ENCODE measurements at regions not wholly inside any gene's neighbourhood (a gene's known extent, or its start where the extent isn't known, plus 50 kb on each side); places are given as distances from the start of the nearest gene placed in this dataset.

DNA sequence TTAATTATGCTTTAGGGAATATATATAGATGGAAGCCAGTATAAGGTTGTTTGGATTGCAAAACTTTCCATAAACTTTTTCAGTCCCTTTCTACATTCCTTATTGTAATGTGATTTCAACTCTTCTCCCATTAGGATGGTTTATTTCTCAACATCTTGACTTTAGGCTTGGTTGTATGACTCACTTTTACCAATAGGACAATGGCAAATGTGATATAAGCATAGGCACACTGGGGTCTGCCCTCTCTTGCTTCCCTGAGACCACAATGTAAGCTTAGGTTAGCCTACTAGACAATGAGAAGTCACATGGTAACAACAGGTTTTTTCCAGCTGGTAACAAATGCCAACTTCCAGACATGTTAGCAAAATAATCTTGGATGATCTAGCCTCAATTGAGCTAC, 163.3 kb upstream of the RBPJ start:
- H2BK15ac ChIP-seq (ENCODE audit: low read length) = no peak overlapping the region
- no peaks in the 10 kb centered on the region for H3K79me2 ChIP-seq (ENCODE audit: control insufficient read depth in 1 of 2, insufficient read depth in 2 of 2, low read length in 2 of 2)
- H2BK120ac ChIP-seq (replicated peaks; ENCODE audit: low read depth, low read length) = no peak overlapping the region
- H3K23ac ChIP-seq (ENCODE audit: insufficient read length) = no peak overlapping the region
- CTCF ChIA-PET (ENCODE audit: partially characterized antibody) = interaction anchor here (0.9 to 1.1 kb wide), 2 partner anchors 42 to 79 kb away, joined by 3 read pairs; no protein-coding TSS in a partner anchor
- H3K9me3 ChIP-seq (ENCODE audit: insufficient read depth in 2 of 2, low read depth in 1 of 2, low read length in 1 of 2) = no peaks in the 10 kb centered on the region
- H4K20me1 ChIP-seq (replicated peaks in 1 of 2; ENCODE audit: control insufficient read depth in 1 of 2, insufficient read depth in 2 of 2, low read length in 2 of 2) = no peaks in the 10 kb centered on the region
- no peaks in the 10 kb centered on the region for H3K23me2 ChIP-seq (ENCODE audit: low read depth, low read length)
- H2AK5ac ChIP-seq (ENCODE audit: low read depth, low read length) = no peak overlapping the region
- H4K8ac ChIP-seq (ENCODE audit: extremely low read depth, insufficient read depth, low read length) = no peak overlapping the region
- H3K14ac ChIP-seq (ENCODE audit: insufficient read length) = no peak overlapping the region
- H2BK5ac ChIP-seq (ENCODE audit: low read depth, low read length) = no peak overlapping the region
- H3K56ac ChIP-seq (replicated peaks; ENCODE audit: insufficient read length, low read depth, low read length) = no peak overlapping the region
- H3K4me1 ChIP-seq (replicated peaks in 1 of 4; ENCODE audit: control insufficient read depth in 3 of 4, insufficient read depth in 4 of 4, low read length in 3 of 4) = no peaks in the 10 kb centered on the region
- no peak overlapping the region for H4K5ac ChIP-seq (ENCODE audit: insufficient read length, low read depth, low read length)
- no peak overlapping the region for H3K18ac ChIP-seq (ENCODE audit: extremely low read depth, low read length)
- no peak for DNase-seq (ENCODE audit: low read depth in 1 of 2, low spot score in 2 of 2)
- no peak for TF ChIP-seq POLR2AphosphoS5 (IDR thresholded peaks at IDR 0.05; ENCODE audit: low read depth, low read length)
- TF ChIP-seq RFX5 (IDR thresholded peaks at IDR 0.05; ENCODE audit: borderline replicate concordance, low read depth, low read length) = no peak
- TF ChIP-seq SP1 (IDR thresholded peaks at IDR 0.05; ENCODE audit: low read depth, low read length) = no peak
- no peak for TF ChIP-seq FOSL1 (IDR thresholded peaks at IDR 0.05; ENCODE audit: insufficient read depth, low read depth, low read length)
- no peak for TF ChIP-seq CTBP2 (IDR thresholded peaks at IDR 0.05; ENCODE audit: borderline replicate concordance, insufficient read depth, insufficient read length, low read length)
- TF ChIP-seq JUND (IDR thresholded peaks at IDR 0.05; ENCODE audit: low read length) = no peak
- no peak for TF ChIP-seq TAF1 (IDR thresholded peaks at IDR 0.05; ENCODE audit: low read depth, low read length)
- TF ChIP-seq, protein P1, sequence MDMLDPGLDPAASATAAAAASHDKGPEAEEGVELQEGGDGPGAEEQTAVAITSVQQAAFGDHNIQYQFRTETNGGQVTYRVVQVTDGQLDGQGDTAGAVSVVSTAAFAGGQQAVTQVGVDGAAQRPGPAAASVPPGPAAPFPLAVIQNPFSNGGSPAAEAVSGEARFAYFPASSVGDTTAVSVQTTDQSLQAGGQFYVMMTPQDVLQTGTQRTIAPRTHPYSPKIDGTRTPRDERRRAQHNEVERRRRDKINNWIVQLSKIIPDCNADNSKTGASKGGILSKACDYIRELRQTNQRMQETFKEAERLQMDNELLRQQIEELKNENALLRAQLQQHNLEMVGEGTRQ (IDR thresholded peaks at IDR 0.05; ENCODE audit: low read length) = no peak
- TF ChIP-seq, protein P2, sequence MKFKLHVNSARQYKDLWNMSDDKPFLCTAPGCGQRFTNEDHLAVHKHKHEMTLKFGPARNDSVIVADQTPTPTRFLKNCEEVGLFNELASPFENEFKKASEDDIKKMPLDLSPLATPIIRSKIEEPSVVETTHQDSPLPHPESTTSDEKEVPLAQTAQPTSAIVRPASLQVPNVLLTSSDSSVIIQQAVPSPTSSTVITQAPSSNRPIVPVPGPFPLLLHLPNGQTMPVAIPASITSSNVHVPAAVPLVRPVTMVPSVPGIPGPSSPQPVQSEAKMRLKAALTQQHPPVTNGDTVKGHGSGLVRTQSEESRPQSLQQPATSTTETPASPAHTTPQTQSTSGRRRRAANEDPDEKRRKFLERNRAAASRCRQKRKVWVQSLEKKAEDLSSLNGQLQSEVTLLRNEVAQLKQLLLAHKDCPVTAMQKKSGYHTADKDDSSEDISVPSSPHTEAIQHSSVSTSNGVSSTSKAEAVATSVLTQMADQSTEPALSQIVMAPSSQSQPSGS (IDR thresholded peaks at IDR 0.05; ENCODE audit: low read length) = no peak
- no peaks in the 10 kb centered on the region for H3K79me1 ChIP-seq (ENCODE audit: low read depth, low read length)
- no peak overlapping the region for H2AFZ ChIP-seq (ENCODE audit: low read length)
- FAIRE-seq = no peak
- H3K36me3 ChIP-seq (ENCODE audit: control insufficient read depth in 2 of 4, insufficient read depth in 4 of 4, low read length in 3 of 4) = no peaks in the 10 kb centered on the region; a peak in 1 of 8 replicates
- POLR2A ChIA-PET (ENCODE audit: partially characterized antibody) = interaction anchor here (1.1 kb wide), 1 partner anchor 106 kb away, joined by 3 read pairs; no protein-coding TSS in a partner anchor
- no peak overlapping the region for H4K91ac ChIP-seq (replicated peaks; ENCODE audit: insufficient read length, low read length)
- H3K27me3 ChIP-seq (replicated peaks in 1 of 4; ENCODE audit: control insufficient read depth in 3 of 4, extremely low read depth in 1 of 4, insufficient read depth in 3 of 4, low read length in 3 of 4) = no peaks in the 10 kb centered on the region
- H3K4me3 ChIP-seq (ENCODE audit: extremely low read depth in 1 of 4, insufficient read depth in 2 of 4, low read depth in 3 of 4, low read length in 4 of 4) = no peak overlapping the region
- no peak overlapping the region for H3K4ac ChIP-seq (replicated peaks; ENCODE audit: insufficient read length, low read depth, low read length)
- H2BK12ac ChIP-seq (ENCODE audit: low read depth, low read length) = no peak overlapping the region
- H3K4me2 ChIP-seq (ENCODE audit: insufficient read depth in 1 of 2, low read depth in 2 of 2, low read length in 2 of 2) = no peak overlapping the region
- no peak overlapping the region for H3K9ac ChIP-seq (replicated peaks in 1 of 4; ENCODE audit: extremely low read depth in 1 of 4, low read depth in 3 of 4, low read length in 3 of 4)
- no peak overlapping the region for H3K27ac ChIP-seq (ENCODE audit: low read depth, low read length)
- no peak overlapping the region for H2BK20ac ChIP-seq (ENCODE audit: low read length)

Measured in H1 (cell line).